Activated naive CD8-positive, alpha-beta T cell (primary cell): ENCODE measurements at regions not wholly inside any gene's neighbourhood (a gene's known extent, or its start where the extent isn't known, plus 50 kb on each side); places are given as distances from the start of the nearest gene placed in this dataset.

ENCODE experiments used
- H3K27ac Mint-ChIP-seq: one replicate; pipeline ENCODE4 v1.8.0; 2021; ENCODE audit warnings: mixed read lengths
- H3K27me3 Mint-ChIP-seq: one replicate; pipeline ENCODE4 v1.8.0; 2021; ENCODE audit warnings: mixed read lengths
- H3K36me3 Mint-ChIP-seq: one replicate; pipeline ENCODE4 v1.8.0; 2021; ENCODE audit warnings: mixed read lengths
- H3K4me1 Mint-ChIP-seq: one replicate; pipeline ENCODE4 v1.8.0; 2021; ENCODE audit warnings: low read depth, mixed read lengths
- H3K4me3 Mint-ChIP-seq: one replicate; pipeline ENCODE4 v1.8.0; 2021; ENCODE audit warnings: mild to moderate bottlenecking, mixed read lengths
- H3K9me3 Mint-ChIP-seq: one replicate; pipeline ENCODE4 v1.8.0; 2021; ENCODE audit warnings: low read depth, mixed read lengths

GRCh38 chr3:46102059-46102779 is 74.9 kb upstream of the XCR1 start:
- Mint-ChIP-seq H3K4me3 (no peak overlapping the region), H3K27me3 (no peaks in the 10 kb centered on the region), H3K9me3 (peaks cover 9% of the 10 kb centered on the region), H3K27ac (no peak overlapping the region), H3K36me3 (peaks cover 7% of the 10 kb centered on the region), H3K4me1 (peaks cover 28% of the 10 kb centered on the region)

GRCh38 chr3:46100812-46101211 is 73.5 kb upstream of the XCR1 start:
- peaks cover 9% of the 10 kb centered on the region for H3K9me3 Mint-ChIP-seq
- no peak overlapping the region for H3K4me3 Mint-ChIP-seq
- peaks cover 37% of the 10 kb centered on the region for H3K4me1 Mint-ChIP-seq
- H3K36me3 Mint-ChIP-seq = peaks cover 5% of the 10 kb centered on the region
- H3K27me3 Mint-ChIP-seq = no peaks in the 10 kb centered on the region
- no peak overlapping the region for H3K27ac Mint-ChIP-seq

DNA sequence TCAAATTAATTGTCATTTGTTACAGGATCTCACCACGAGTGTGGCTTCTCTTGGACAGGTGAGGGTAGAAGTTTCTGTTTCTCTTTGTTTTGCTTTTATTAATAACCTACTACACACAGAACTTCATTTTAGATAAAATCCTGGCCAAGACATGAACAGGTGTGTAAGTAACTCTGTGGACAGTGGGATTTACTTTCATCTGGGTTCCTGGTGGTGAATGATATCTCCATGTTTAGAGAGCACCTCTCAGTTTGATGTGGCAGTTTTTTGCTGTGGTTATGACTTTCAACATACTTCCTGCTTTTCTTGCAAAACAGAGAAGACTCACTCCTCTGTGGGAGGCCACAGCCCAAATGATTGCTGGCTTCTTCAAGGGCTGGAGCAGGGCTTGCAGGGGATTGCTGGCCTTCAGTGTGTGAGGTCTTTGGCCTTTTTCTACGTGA is 71.1 kb upstream of the XCR1 start:
- Mint-ChIP-seq H3K27ac (peak overlapping the region; percentile 84), H3K36me3 (peaks cover 5% of the 10 kb centered on the region), H3K4me1 (peaks cover 35% of the 10 kb centered on the region)

GRCh38 chr3:46097691-46098241 is 70.5 kb upstream of the XCR1 start:
- Mint-ChIP-seq H3K9me3 (peaks cover 9% of the 10 kb centered on the region), H3K4me1 (peaks cover 35% of the 10 kb centered on the region), H3K36me3 (peaks cover 5% of the 10 kb centered on the region), H3K27ac (peak overlapping the region; percentile 84), H3K4me3 (peak overlapping the region; percentile 73), H3K27me3 (no peaks in the 10 kb centered on the region)

More for the DNA sequence above, 71.1 kb upstream of the XCR1 start:
- peaks cover 9% of the 10 kb centered on the region for H3K9me3 Mint-ChIP-seq
- peak overlapping the region; percentile 73 for H3K4me3 Mint-ChIP-seq
- no peaks in the 10 kb centered on the region for H3K27me3 Mint-ChIP-seq

- H3K27me3 Mint-ChIP-seq = no peaks in the 10 kb centered on the region
- H3K4me1 Mint-ChIP-seq = peaks cover 35% of the 10 kb centered on the region
- peaks cover 2% of the 10 kb centered on the region for H3K9me3 Mint-ChIP-seq
- peaks cover 5% of the 10 kb centered on the region for H3K36me3 Mint-ChIP-seq
- no peak overlapping the region for H3K4me3 Mint-ChIP-seq
- peak overlapping the region; percentile 46 for H3K27ac Mint-ChIP-seq
Measured at GRCh38 chr3:46096781-46097180, 69.5 kb upstream of the XCR1 start.

- Mint-ChIP-seq H3K27me3 (no peaks in the 10 kb centered on the region), H3K27ac (peak overlapping the region; percentile 46)
Measured at GRCh38 chr3:46096336-46096735, 69.1 kb upstream of the XCR1 start.

GRCh38 chr3:46095307-46095706 is 68.0 kb upstream of the XCR1 start:
- H3K27me3 Mint-ChIP-seq = no peaks in the 10 kb centered on the region
- H3K4me3 Mint-ChIP-seq = no peak overlapping the region
- peaks cover 36% of the 10 kb centered on the region for H3K4me1 Mint-ChIP-seq
- H3K27ac Mint-ChIP-seq = no peak overlapping the region
- H3K9me3 Mint-ChIP-seq = no peaks in the 10 kb centered on the region
- peaks cover 5% of the 10 kb centered on the region for H3K36me3 Mint-ChIP-seq

More at GRCh38 chr3:46096336-46096735, 69.1 kb upstream of the XCR1 start:
- no peak overlapping the region for H3K4me3 Mint-ChIP-seq
- H3K9me3 Mint-ChIP-seq = no peaks in the 10 kb centered on the region
- peaks cover 35% of the 10 kb centered on the region for H3K4me1 Mint-ChIP-seq
- peaks cover 5% of the 10 kb centered on the region for H3K36me3 Mint-ChIP-seq

DNA sequence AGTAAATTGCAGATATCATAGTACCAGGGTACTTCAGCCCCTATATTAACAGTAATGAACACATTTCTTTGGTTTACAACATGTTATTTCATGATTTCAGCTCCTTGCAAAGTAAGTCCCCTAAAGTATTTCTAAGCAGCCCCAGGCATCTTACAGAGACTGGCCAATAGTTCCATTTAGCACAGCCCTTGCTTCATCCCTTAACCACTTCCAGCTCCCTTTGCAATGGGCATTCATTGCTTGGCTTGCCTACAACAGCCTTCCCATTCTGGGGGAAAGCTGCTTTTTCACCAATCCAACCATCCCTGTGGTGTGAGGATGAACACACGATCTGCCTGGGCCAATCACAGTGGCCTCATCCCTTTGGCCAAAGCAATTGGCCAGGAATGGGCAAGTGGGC is 67.2 kb upstream of the XCR1 start:
- no peaks in the 10 kb centered on the region for H3K9me3 Mint-ChIP-seq
- no peak overlapping the region for H3K4me3 Mint-ChIP-seq
- H3K27ac Mint-ChIP-seq = no peak overlapping the region
- no peaks in the 10 kb centered on the region for H3K27me3 Mint-ChIP-seq
- peaks cover 38% of the 10 kb centered on the region for H3K4me1 Mint-ChIP-seq
- H3K36me3 Mint-ChIP-seq = peaks cover 2% of the 10 kb centered on the region

GRCh38 chr3:46093966-46094365 is 66.7 kb upstream of the XCR1 start:
- Mint-ChIP-seq H3K4me1 (peaks cover 35% of the 10 kb centered on the region), H3K9me3 (no peaks in the 10 kb centered on the region), H3K4me3 (no peak overlapping the region), H3K27ac (no peak overlapping the region), H3K27me3 (no peaks in the 10 kb centered on the region), H3K36me3 (no peaks in the 10 kb centered on the region)

- no peaks in the 10 kb centered on the region for H3K27me3 Mint-ChIP-seq
- H3K4me3 Mint-ChIP-seq = no peak overlapping the region
- no peaks in the 10 kb centered on the region for H3K36me3 Mint-ChIP-seq
- H3K4me1 Mint-ChIP-seq = peaks cover 30% of the 10 kb centered on the region
- H3K27ac Mint-ChIP-seq = no peak overlapping the region
- no peaks in the 10 kb centered on the region for H3K9me3 Mint-ChIP-seq
Measured at GRCh38 chr3:46093327-46093942, 66.2 kb upstream of the XCR1 start.

DNA sequence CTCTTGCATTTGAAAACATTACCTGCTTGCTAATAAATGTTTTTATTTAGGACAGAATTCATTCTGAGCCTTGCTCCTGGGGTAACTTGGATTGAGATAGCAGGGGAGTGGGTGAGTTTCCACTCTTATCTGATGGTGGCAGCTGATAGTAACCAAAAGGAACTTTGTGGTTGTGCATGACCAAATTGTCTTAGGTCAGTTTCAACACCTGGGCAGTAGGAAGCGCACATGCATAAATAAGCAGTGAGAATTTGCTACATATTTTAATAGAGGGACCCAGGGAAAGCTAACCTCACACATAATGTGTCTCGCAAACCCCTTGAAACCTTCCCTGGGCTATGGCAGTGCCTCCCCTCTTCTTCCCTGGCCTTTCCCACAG is 65.4 kb upstream of the XCR1 start:
- no peak overlapping the region for H3K4me3 Mint-ChIP-seq
- H3K9me3 Mint-ChIP-seq = no peaks in the 10 kb centered on the region
- H3K36me3 Mint-ChIP-seq = no peaks in the 10 kb centered on the region
- H3K27ac Mint-ChIP-seq = no peak overlapping the region
- peaks cover 23% of the 10 kb centered on the region for H3K4me1 Mint-ChIP-seq
- H3K27me3 Mint-ChIP-seq = no peaks in the 10 kb centered on the region

DNA sequence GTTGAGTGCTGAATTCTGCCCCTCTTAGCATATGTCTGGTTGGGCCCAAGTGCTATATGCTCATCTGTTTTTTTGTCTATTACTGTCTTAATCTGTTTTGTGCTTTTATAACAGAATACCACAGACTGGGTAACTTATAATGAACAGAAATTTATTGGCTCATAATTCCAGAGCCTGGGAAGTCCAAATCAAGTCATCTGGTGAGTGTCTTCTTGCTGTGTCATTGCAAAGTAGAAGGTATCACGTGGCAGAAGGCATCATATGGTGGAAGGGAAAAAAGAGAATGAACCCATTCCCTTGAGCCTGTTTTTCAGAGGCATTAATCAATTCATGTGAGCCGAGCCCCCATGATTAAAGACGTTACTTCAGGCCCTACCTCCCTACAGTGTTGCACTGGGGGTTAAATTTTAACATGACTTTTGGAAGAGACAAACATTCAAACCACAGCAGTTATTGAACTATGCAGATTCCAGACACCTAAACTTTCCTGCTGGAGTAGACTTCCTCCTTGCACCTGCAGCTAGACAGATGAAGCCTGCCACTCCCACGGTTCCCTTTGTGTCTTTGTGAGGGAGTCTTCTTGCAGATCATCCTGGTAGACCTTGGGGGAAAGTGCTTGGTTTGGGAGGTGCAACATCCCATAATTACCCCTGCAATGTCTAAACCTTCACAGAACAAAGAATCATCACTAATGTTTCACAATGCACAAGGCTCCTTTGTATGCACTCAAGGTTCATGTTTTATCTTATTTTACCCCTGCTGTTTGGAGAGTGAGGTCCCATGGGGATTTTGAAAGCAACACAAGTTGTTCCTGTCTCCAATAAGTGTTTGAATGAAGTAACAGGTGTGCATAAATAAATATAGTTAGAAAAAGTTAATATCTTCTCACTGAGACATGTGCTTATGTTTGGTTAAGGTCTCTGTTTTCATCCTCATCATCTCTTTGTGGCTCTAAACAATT is 64.7 kb upstream of the XCR1 start:
- H3K27ac Mint-ChIP-seq = no peak overlapping the region
- no peak overlapping the region for H3K4me3 Mint-ChIP-seq
- no peaks in the 10 kb centered on the region for H3K36me3 Mint-ChIP-seq
- no peaks in the 10 kb centered on the region for H3K27me3 Mint-ChIP-seq
- H3K9me3 Mint-ChIP-seq = no peaks in the 10 kb centered on the region
- H3K4me1 Mint-ChIP-seq = peaks cover 16% of the 10 kb centered on the region

DNA sequence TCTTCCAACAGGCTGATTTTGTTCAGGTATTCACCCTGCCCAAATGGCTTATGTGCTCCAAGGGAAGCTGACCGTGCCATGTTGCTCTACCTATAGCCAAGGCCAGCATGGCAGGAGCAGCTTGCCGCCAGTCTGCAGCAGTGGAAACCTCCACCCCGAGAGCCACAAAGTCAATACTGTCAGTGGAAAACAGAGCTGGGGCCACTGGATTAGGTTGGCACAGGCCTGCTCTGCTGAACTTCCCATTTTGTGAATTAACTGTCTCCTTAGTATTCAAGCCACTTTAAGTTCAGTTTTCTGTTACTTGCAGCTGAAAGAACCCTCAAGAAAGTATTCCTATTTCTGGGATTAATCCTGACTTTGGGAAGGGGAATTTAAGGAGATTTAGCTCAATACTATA is 63.8 kb upstream of the XCR1 start:
- Mint-ChIP-seq H3K36me3 (no peaks in the 10 kb centered on the region), H3K9me3 (no peaks in the 10 kb centered on the region), H3K27me3 (no peaks in the 10 kb centered on the region), H3K4me3 (no peak overlapping the region), H3K27ac (no peak overlapping the region), H3K4me1 (peaks cover 9% of the 10 kb centered on the region)

- no peak overlapping the region for H3K4me3 Mint-ChIP-seq
- H3K27me3 Mint-ChIP-seq = no peaks in the 10 kb centered on the region
- no peaks in the 10 kb centered on the region for H3K36me3 Mint-ChIP-seq
- H3K9me3 Mint-ChIP-seq = no peaks in the 10 kb centered on the region
- peaks cover 13% of the 10 kb centered on the region for H3K4me1 Mint-ChIP-seq
- H3K27ac Mint-ChIP-seq = no peak overlapping the region
Measured at GRCh38 chr3:46090161-46090591, 62.9 kb upstream of the XCR1 start.
